GM12891 (cell line): ENCODE measurements at regions not wholly inside any gene's neighbourhood (a gene's known extent, or its start where the extent isn't known, plus 50 kb on each side); places are given as distances from the start of the nearest gene placed in this dataset.

Experiments used
- PAX5 ChIP-seq: IDR thresholded peaks from 2 replicates; pipeline ENCODE4 v1.6.1; 2011; ENCODE audit warnings: low read length, moderate library complexity, mild to moderate bottlenecking; ENCODE audit not compliant: insufficient read depth, severe bottlenecking
- POLR2A ChIP-seq: IDR thresholded peaks from 2 replicates; pipeline ENCODE4 v1.6.1; 2011; ENCODE audit warnings: low read depth, low read length, control low read depth
- POLR2AphosphoS5 ChIP-seq: IDR thresholded peaks from 2 replicates; pipeline ENCODE4 v1.6.1; 2011; ENCODE audit warnings: low read depth, low read length, control low read depth
- POU2F2 ChIP-seq: IDR thresholded peaks from 2 replicates; pipeline ENCODE4 v1.6.1; 2011; ENCODE audit warnings: low read depth, mild to moderate bottlenecking, control low read depth, low read length, moderate library complexity
- SPI1 ChIP-seq: IDR thresholded peaks from 2 replicates; pipeline ENCODE4 v1.6.1; 2011; ENCODE audit warnings: low read depth, low read length, control low read depth
- TAF1 ChIP-seq: IDR thresholded peaks from 2 replicates; pipeline ENCODE4 v1.6.1; 2011; ENCODE audit warnings: low read depth, low read length, control low read depth

DNA sequence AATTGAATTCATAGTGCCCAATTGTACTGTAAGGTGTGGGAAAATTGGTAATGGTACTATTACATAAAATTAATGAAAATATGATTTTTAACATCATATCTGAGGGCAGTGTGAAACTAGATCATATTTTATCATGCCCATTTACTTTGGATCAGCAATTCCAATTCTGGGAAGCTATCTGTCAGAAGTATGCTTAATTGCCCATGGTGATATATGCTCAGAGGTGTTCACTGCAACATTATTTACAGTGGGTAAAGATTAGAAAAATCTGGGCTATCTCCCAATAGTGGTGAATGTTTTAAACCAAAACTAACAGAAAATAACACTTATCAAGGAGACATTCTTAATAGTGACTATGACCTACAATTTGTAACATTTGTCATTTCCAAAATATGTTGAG, 1260.0 kb downstream of the BRINP3 start:
- TF ChIP-seq POLR2A (no peak), POU2F2 (no peak), POLR2AphosphoS5 (no peak), TAF1 (no peak), SPI1 (no peak), PAX5 (no peak)
